Activated CD8-positive, alpha-beta memory T cell treated with anti-CD3 and anti-CD28 coated beads, Interleukin-2, amount 50 U/mL, for 1 hour (primary cell): ENCODE measurements at regions not wholly inside any gene's neighbourhood (a gene's known extent, or its start where the extent isn't known, plus 50 kb on each side); places are given as distances from the start of the nearest gene placed in this dataset.

Experiments
- DNase-seq: peaks from one replicate; pipeline ENCODE4 v3.0.0-alpha.2; 2020; ENCODE audit errors: extremely low read depth

- no peak for DNase-seq
Measured at GRCh38 chrX:57848857-57849256, 61.4 kb downstream of the ZXDA start.

GRCh38 chrX:57822818-57823217 is 87.4 kb downstream of the ZXDA start:
- no peak for DNase-seq

GRCh38 chrX:57822398-57822797 is 87.9 kb downstream of the ZXDA start:
- no peak for DNase-seq

GRCh38 chrX:57821703-57822387 is 88.4 kb downstream of the ZXDA start:
- DNase-seq = peak; percentile 4

- DNase-seq = no peak
Measured at GRCh38 chrX:57817302-57817701, 93.0 kb downstream of the ZXDA start.

- DNase-seq = no peak
Measured at GRCh38 chrX:57772637-57773036, 92.6 kb upstream of the NLRP2B start.

- no peak for DNase-seq
Measured at GRCh38 chrX:57771689-57772088, 91.6 kb upstream of the NLRP2B start.

- no peak for DNase-seq
Measured at GRCh38 chrX:57752866-57753265, 72.8 kb upstream of the NLRP2B start.

- no peak for DNase-seq
Measured at GRCh38 chrX:57741107-57741506, 61.0 kb upstream of the NLRP2B start.

GRCh38 chrX:57737881-57738280 is 57.8 kb upstream of the NLRP2B start:
- DNase-seq = no peak
